ENCODE measurements at regions not wholly inside any gene's neighbourhood (a gene's known extent, or its start where the extent isn't known, plus 50 kb on each side); places are given as distances from the start of the nearest gene placed in this dataset.

DNA sequence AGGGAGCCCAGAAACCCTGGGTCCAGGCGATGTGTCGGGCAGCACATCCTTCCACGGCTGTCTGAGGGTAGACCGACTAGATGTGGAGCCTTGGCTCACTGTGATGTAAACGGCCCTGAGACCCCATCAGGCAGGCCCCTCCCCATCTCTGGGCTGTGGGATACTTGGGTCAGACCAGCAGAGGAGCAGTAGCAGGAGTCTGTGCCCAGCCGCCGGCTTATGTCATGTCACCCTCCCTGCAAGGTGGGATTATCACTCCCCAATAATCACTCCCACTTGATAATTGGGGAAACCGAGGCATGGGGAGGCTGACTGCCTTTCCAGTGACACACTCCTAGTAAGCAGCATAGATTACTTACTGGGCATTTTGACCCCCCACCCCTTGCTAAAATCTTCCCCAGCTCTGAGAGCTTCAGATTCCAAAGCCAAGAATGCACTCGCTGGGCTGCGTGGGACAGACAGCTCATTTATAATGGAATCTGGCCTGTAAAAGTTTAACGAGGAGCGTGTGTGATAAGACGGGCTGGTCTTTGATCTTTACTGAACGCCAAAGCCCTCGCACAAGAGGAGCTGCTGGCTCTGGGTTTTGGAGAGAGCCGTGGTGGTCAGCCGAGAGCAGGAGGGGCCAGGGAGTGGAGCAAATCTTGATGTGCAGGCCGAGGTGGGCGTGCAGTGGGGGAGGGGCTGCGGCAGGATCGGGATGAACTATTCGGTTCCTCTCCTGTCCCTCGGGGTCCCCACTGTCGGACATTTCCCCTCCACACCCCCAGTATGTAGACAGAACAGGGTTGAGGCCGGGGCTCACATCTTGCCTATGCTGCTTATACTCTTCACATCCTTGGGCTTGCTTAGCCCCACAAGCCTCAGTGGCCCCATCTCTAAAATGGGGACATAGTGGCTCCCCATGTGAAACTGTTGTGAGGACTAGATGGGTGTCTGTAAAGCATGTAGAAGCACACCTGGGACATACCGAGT lies 200.0 kb downstream of the GLI2 start (continued):
- TF ChIP-seq, protein P1, sequence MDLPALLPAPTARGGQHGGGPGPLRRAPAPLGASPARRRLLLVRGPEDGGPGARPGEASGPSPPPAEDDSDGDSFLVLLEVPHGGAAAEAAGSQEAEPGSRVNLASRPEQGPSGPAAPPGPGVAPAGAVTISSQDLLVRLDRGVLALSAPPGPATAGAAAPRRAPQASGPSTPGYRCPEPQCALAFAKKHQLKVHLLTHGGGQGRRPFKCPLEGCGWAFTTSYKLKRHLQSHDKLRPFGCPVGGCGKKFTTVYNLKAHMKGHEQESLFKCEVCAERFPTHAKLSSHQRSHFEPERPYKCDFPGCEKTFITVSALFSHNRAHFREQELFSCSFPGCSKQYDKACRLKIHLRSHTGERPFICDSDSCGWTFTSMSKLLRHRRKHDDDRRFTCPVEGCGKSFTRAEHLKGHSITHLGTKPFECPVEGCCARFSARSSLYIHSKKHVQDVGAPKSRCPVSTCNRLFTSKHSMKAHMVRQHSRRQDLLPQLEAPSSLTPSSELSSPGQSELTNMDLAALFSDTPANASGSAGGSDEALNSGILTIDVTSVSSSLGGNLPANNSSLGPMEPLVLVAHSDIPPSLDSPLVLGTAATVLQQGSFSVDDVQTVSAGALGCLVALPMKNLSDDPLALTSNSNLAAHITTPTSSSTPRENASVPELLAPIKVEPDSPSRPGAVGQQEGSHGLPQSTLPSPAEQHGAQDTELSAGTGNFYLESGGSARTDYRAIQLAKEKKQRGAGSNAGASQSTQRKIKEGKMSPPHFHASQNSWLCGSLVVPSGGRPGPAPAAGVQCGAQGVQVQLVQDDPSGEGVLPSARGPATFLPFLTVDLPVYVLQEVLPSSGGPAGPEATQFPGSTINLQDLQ (CRISPR knock-in tag; IDR thresholded peaks at IDR 0.05) = 0 out of 2 replicates have a peak, but pooled peaks have one; percentile 83
- TF ChIP-seq NR2F1 (CRISPR knock-in tag; IDR thresholded peaks at IDR 0.05) (0 out of 4 replicates have a peak, but pooled peaks of 1 of the 2 experiments have one; percentile 12), ZNF816 (CRISPR knock-in tag; IDR thresholded peaks at IDR 0.05; ENCODE audit: borderline replicate concordance) (no peak), HOXA3 (CRISPR knock-in tag; IDR thresholded peaks at IDR 0.05) (peak; percentile 69)
- TF ChIP-seq, protein P2, sequence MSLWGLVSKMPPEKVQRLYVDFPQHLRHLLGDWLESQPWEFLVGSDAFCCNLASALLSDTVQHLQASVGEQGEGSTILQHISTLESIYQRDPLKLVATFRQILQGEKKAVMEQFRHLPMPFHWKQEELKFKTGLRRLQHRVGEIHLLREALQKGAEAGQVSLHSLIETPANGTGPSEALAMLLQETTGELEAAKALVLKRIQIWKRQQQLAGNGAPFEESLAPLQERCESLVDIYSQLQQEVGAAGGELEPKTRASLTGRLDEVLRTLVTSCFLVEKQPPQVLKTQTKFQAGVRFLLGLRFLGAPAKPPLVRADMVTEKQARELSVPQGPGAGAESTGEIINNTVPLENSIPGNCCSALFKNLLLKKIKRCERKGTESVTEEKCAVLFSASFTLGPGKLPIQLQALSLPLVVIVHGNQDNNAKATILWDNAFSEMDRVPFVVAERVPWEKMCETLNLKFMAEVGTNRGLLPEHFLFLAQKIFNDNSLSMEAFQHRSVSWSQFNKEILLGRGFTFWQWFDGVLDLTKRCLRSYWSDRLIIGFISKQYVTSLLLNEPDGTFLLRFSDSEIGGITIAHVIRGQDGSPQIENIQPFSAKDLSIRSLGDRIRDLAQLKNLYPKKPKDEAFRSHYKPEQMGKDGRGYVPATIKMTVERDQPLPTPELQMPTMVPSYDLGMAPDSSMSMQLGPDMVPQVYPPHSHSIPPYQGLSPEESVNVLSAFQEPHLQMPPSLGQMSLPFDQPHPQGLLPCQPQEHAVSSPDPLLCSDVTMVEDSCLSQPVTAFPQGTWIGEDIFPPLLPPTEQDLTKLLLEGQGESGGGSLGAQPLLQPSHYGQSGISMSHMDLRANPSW (CRISPR knock-in tag; IDR thresholded peaks at IDR 0.05; ENCODE audit: borderline replicate concordance) = no peak
- TF ChIP-seq, protein P3, sequence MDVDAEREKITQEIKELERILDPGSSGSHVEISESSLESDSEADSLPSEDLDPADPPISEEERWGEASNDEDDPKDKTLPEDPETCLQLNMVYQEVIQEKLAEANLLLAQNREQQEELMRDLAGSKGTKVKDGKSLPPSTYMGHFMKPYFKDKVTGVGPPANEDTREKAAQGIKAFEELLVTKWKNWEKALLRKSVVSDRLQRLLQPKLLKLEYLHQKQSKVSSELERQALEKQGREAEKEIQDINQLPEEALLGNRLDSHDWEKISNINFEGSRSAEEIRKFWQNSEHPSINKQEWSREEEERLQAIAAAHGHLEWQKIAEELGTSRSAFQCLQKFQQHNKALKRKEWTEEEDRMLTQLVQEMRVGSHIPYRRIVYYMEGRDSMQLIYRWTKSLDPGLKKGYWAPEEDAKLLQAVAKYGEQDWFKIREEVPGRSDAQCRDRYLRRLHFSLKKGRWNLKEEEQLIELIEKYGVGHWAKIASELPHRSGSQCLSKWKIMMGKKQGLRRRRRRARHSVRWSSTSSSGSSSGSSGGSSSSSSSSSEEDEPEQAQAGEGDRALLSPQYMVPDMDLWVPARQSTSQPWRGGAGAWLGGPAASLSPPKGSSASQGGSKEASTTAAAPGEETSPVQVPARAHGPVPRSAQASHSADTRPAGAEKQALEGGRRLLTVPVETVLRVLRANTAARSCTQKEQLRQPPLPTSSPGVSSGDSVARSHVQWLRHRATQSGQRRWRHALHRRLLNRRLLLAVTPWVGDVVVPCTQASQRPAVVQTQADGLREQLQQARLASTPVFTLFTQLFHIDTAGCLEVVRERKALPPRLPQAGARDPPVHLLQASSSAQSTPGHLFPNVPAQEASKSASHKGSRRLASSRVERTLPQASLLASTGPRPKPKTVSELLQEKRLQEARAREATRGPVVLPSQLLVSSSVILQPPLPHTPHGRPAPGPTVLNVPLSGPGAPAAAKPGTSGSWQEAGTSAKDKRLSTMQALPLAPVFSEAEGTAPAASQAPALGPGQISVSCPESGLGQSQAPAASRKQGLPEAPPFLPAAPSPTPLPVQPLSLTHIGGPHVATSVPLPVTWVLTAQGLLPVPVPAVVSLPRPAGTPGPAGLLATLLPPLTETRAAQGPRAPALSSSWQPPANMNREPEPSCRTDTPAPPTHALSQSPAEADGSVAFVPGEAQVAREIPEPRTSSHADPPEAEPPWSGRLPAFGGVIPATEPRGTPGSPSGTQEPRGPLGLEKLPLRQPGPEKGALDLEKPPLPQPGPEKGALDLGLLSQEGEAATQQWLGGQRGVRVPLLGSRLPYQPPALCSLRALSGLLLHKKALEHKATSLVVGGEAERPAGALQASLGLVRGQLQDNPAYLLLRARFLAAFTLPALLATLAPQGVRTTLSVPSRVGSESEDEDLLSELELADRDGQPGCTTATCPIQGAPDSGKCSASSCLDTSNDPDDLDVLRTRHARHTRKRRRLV (CRISPR knock-in tag; IDR thresholded peaks at IDR 0.05) = peak; percentile 53; the same call in 1 of the 2 replicates
- TF ChIP-seq, protein P4, sequence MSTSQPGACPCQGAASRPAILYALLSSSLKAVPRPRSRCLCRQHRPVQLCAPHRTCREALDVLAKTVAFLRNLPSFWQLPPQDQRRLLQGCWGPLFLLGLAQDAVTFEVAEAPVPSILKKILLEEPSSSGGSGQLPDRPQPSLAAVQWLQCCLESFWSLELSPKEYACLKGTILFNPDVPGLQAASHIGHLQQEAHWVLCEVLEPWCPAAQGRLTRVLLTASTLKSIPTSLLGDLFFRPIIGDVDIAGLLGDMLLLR (CRISPR knock-in tag; IDR thresholded peaks at IDR 0.05) = 0 out of 2 replicates have a peak, but pooled peaks have one; percentile 34
- TF ChIP-seq, protein P5, sequence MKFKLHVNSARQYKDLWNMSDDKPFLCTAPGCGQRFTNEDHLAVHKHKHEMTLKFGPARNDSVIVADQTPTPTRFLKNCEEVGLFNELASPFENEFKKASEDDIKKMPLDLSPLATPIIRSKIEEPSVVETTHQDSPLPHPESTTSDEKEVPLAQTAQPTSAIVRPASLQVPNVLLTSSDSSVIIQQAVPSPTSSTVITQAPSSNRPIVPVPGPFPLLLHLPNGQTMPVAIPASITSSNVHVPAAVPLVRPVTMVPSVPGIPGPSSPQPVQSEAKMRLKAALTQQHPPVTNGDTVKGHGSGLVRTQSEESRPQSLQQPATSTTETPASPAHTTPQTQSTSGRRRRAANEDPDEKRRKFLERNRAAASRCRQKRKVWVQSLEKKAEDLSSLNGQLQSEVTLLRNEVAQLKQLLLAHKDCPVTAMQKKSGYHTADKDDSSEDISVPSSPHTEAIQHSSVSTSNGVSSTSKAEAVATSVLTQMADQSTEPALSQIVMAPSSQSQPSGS (CRISPR knock-in tag; IDR thresholded peaks at IDR 0.05) = peak; percentile 63; the same call in 1 of the 2 replicates

All from HepG2 (cell line).